B cell (primary cell): ENCODE measurements at regions not wholly inside any gene's neighbourhood (a gene's known extent, or its start where the extent isn't known, plus 50 kb on each side); places are given as distances from the start of the nearest gene placed in this dataset.

Experiments used
- CTCF ChIP-seq: fragments of 200-600 bp; IDR thresholded peaks from one replicate; pipeline ENCODE4 v1.8.0; 2022; ENCODE audit warnings: antibody characterized with exemption, mild to moderate bottlenecking
- EZH2 ChIP-seq: IDR thresholded peaks from 2 replicates; pipeline ENCODE4 v1.6.1; 2012; ENCODE audit warnings: borderline replicate concordance, low read depth, mild to moderate bottlenecking, moderate library complexity, low read length; ENCODE audit not compliant: insufficient read depth, poor library complexity, severe bottlenecking

- TF ChIP-seq CTCF (no peak), EZH2 (no peak)
Measured at GRCh38 chr7:153567426-153567825, 484.8 kb upstream of the DPP6 start.
